ENCODE measurements at regions not wholly inside any gene's neighbourhood (a gene's known extent, or its start where the extent isn't known, plus 50 kb on each side); places are given as distances from the start of the nearest gene placed in this dataset.

- no peak for TF ChIP-seq CTCF (IDR thresholded peaks at IDR 0.05; ENCODE audit: low read depth, low read length)
- Histone ChIP-seq H3K27ac (no peak overlapping the region), H3K4me3 (no peak overlapping the region), H3K4me1 (ENCODE audit: low read depth) (peaks cover 5% of the 10 kb centered on the region), H3K27me3 (no peaks in the 10 kb centered on the region), H3K36me3 (no peaks in the 10 kb centered on the region), H3K9me3 (ENCODE audit: low read depth) (no peaks in the 10 kb centered on the region)
- no peak for DNase-seq (ENCODE audit: low read depth in 1 of 2, low spot score in 1 of 2)
These were observed 1080.5 kb upstream of the FOXG1 start for GRCh38 chr14:27686137-27686536.

- H3K4me1 ChIP-seq (ENCODE audit: low read depth) = peaks cover 7% of the 10 kb centered on the region
- no peak for TF ChIP-seq CTCF (IDR thresholded peaks at IDR 0.05; ENCODE audit: low read depth, low read length)
- DNase-seq (ENCODE audit: low read depth in 1 of 2, low spot score in 1 of 2) = no peak
- H3K4me3 ChIP-seq = no peak overlapping the region
- H3K36me3 ChIP-seq = no peaks in the 10 kb centered on the region
- H3K27ac ChIP-seq = no peak overlapping the region
- no peaks in the 10 kb centered on the region for H3K9me3 ChIP-seq (ENCODE audit: low read depth)
- no peaks in the 10 kb centered on the region for H3K27me3 ChIP-seq
These were observed 1077.6 kb upstream of the FOXG1 start for GRCh38 chr14:27688841-27689444.

- no peaks in the 10 kb centered on the region for H3K9me3 ChIP-seq (ENCODE audit: low read depth)
- no peaks in the 10 kb centered on the region for H3K4me1 ChIP-seq (ENCODE audit: low read depth)
- no peak overlapping the region for H3K4me3 ChIP-seq
- TF ChIP-seq CTCF (IDR thresholded peaks at IDR 0.05; ENCODE audit: low read depth, low read length) = no peak
- no peak overlapping the region for H3K27ac ChIP-seq
- H3K27me3 ChIP-seq = no peaks in the 10 kb centered on the region
- no peak for DNase-seq (ENCODE audit: low read depth in 1 of 2, low spot score in 1 of 2)
- no peaks in the 10 kb centered on the region for H3K36me3 ChIP-seq
These were observed 1054.2 kb upstream of the FOXG1 start for GRCh38 chr14:27712364-27712763.

- Histone ChIP-seq H3K4me3 (no peak overlapping the region), H3K36me3 (no peaks in the 10 kb centered on the region), H3K27ac (no peak overlapping the region), H3K9me3 (ENCODE audit: low read depth) (no peaks in the 10 kb centered on the region), H3K4me1 (ENCODE audit: low read depth) (no peaks in the 10 kb centered on the region), H3K27me3 (no peaks in the 10 kb centered on the region)
- DNase-seq (ENCODE audit: low read depth in 1 of 2, low spot score in 1 of 2) = no peak
- TF ChIP-seq CTCF (IDR thresholded peaks at IDR 0.05; ENCODE audit: low read depth, low read length) = no peak
These were observed 1051.0 kb upstream of the FOXG1 start for GRCh38 chr14:27715561-27715960.

GRCh38 chr14:27721760-27722159 is 1044.8 kb upstream of the FOXG1 start:
- no peaks in the 10 kb centered on the region for H3K27me3 ChIP-seq
- no peak overlapping the region for H3K4me3 ChIP-seq
- no peak overlapping the region for H3K27ac ChIP-seq
- TF ChIP-seq CTCF (IDR thresholded peaks at IDR 0.05; ENCODE audit: low read depth, low read length) = no peak
- no peaks in the 10 kb centered on the region for H3K36me3 ChIP-seq
- no peaks in the 10 kb centered on the region for H3K9me3 ChIP-seq (ENCODE audit: low read depth)
- no peaks in the 10 kb centered on the region for H3K4me1 ChIP-seq (ENCODE audit: low read depth)
- DNase-seq (ENCODE audit: low read depth in 1 of 2, low spot score in 1 of 2) = no peak

GRCh38 chr14:27725482-27725881 is 1041.1 kb upstream of the FOXG1 start:
- Histone ChIP-seq H3K4me3 (no peak overlapping the region), H3K9me3 (ENCODE audit: low read depth) (no peaks in the 10 kb centered on the region), H3K27me3 (no peaks in the 10 kb centered on the region), H3K36me3 (no peaks in the 10 kb centered on the region), H3K4me1 (ENCODE audit: low read depth) (no peaks in the 10 kb centered on the region), H3K27ac (no peak overlapping the region)
- TF ChIP-seq CTCF (IDR thresholded peaks at IDR 0.05; ENCODE audit: low read depth, low read length) = no peak
- DNase-seq (ENCODE audit: low read depth in 1 of 2, low spot score in 1 of 2) = no peak
